ENCODE measurements at regions not wholly inside any gene's neighbourhood (a gene's known extent, or its start where the extent isn't known, plus 50 kb on each side); places are given as distances from the start of the nearest gene placed in this dataset.

DNA sequence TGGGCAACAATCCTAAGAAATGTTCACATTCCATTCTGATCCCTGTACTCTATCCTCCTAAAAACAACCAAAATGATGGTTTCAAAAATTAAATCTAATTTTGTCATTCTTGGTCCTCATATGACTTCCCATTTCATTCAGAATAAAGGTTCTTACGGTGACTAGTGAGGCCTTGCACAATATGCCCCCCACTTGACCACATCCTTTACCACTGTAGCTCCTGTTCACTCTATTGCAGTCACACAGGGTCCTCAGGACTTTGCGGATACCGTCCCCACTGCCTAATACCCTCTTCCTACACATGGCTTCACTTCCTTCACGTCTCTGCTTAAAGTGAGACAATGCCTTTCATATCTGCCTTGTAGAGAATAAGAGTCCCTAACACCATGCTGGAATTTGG is 1058.7 kb upstream of the KLHL29 start:
- Histone ChIP-seq H3K18ac (ENCODE audit: low read length) (no peak overlapping the region), H3K36me3 (ENCODE audit: control insufficient read depth, insufficient read depth, low read length) (no peaks in the 10 kb centered on the region), H3K27ac (ENCODE audit: low read depth, low read length) (no peak overlapping the region), H2BK15ac (replicated peaks; ENCODE audit: low read depth) (no peak overlapping the region), H3K4me1 (ENCODE audit: control insufficient read depth, low read depth, low read length) (no peaks in the 10 kb centered on the region), H4K8ac (ENCODE audit: low read depth, low read length) (no peak overlapping the region), H3K79me1 (ENCODE audit: low read length) (no peaks in the 10 kb centered on the region), H3K23ac (ENCODE audit: low read length) (no peak overlapping the region), H3K79me2 (ENCODE audit: control insufficient read depth, insufficient read depth, low read length) (no peaks in the 10 kb centered on the region), H2AK5ac (ENCODE audit: low read length) (no peak overlapping the region), H3K4ac (ENCODE audit: low read depth, low read length) (no peak overlapping the region), H4K5ac (ENCODE audit: low read length) (no peak overlapping the region), H3K56ac (ENCODE audit: low read length) (no peak overlapping the region), H3K27me3 (ENCODE audit: insufficient read depth, low read length, poor library complexity) (no peaks in the 10 kb centered on the region), H3K4me2 (ENCODE audit: low read length) (no peak overlapping the region), H3K4me3 (ENCODE audit: low read length) (no peak overlapping the region), H3K9ac (ENCODE audit: low read length) (no peak overlapping the region), H2BK120ac (ENCODE audit: low read depth, low read length) (no peak overlapping the region), H2BK5ac (ENCODE audit: low read length) (no peak overlapping the region)
- no CpG with 5 or more reads among the region's 4 CpGs for WGBS (ENCODE audit: extremely low coverage, insufficient coverage, low lambda C conversion rate)
- DNase-seq, result no peak

DNA sequence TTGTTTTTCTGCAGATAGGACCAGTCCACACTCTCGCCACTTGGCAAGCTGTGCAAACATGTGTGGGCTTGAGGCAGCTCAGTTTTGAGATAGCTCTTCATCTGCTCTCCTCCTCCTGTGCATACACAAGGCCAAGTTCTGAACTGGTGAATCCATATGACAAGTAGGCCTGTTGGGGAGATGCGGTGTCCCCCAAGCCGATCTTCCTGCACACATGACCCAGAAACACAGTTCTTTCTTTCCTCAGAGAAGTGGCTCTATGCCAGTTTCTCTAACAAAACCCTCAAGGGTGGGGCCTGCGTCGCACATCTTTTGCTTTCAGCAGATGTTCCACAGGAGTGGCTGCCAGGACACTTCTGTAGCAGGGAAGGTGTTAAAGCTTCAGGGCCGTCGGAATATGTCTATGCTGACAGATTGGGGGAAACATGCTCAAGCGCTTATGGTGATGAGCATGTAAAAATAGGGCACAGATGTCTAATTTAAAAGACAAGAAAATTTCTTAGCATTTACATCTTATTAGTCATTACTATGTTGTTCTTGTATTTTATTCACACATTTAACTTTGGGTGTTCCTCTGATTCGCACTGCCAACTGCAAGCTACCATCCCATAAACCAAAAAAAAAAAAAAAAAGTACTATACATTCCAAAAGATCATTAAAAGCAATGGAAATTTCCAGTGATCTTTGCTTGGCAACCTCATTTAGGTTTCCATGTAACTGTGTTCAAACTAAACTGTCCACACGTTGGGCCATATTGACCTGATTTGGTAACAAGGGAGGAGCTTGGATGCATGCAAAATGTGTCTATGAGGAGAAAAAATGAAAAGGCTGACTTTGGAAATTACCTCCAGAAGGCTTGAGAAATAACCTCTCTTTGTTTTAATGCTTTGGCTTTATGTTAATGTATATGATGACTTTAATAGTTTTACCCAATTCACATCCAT is 1055.5 kb upstream of the KLHL29 start:
- no peaks in the 10 kb centered on the region for H3K36me3 ChIP-seq (ENCODE audit: control insufficient read depth, insufficient read depth, low read length)
- no peak overlapping the region for H2BK5ac ChIP-seq (ENCODE audit: low read length)
- H3K56ac ChIP-seq (ENCODE audit: low read length), result no peak overlapping the region
- no peak overlapping the region for H3K4me3 ChIP-seq (ENCODE audit: low read length)
- no peak overlapping the region for H2AK5ac ChIP-seq (ENCODE audit: low read length)
- H3K18ac ChIP-seq (ENCODE audit: low read length), result no peak overlapping the region
- no peaks in the 10 kb centered on the region for H3K4me1 ChIP-seq (ENCODE audit: control insufficient read depth, low read depth, low read length)
- H3K27ac ChIP-seq (ENCODE audit: low read depth, low read length), result no peak overlapping the region
- H4K5ac ChIP-seq (ENCODE audit: low read length), result no peak overlapping the region
- no peak overlapping the region for H3K9ac ChIP-seq (ENCODE audit: low read length)
- H3K79me1 ChIP-seq (ENCODE audit: low read length), result no peaks in the 10 kb centered on the region
- no peak overlapping the region for H4K8ac ChIP-seq (ENCODE audit: low read depth, low read length)
- H2BK15ac ChIP-seq (replicated peaks; ENCODE audit: low read depth), result no peak overlapping the region
- DNase-seq, result no peak
- H2BK120ac ChIP-seq (ENCODE audit: low read depth, low read length), result no peak overlapping the region
- no CpG with 5 or more reads among the region's 10 CpGs for WGBS (ENCODE audit: extremely low coverage, insufficient coverage, low lambda C conversion rate)
- no peaks in the 10 kb centered on the region for H3K79me2 ChIP-seq (ENCODE audit: control insufficient read depth, insufficient read depth, low read length)
- no peaks in the 10 kb centered on the region for H3K27me3 ChIP-seq (ENCODE audit: insufficient read depth, low read length, poor library complexity)
- H3K4me2 ChIP-seq (ENCODE audit: low read length), result no peak overlapping the region
- no peak overlapping the region for H3K23ac ChIP-seq (ENCODE audit: low read length)
- H3K4ac ChIP-seq (ENCODE audit: low read depth, low read length), result no peak overlapping the region

DNA sequence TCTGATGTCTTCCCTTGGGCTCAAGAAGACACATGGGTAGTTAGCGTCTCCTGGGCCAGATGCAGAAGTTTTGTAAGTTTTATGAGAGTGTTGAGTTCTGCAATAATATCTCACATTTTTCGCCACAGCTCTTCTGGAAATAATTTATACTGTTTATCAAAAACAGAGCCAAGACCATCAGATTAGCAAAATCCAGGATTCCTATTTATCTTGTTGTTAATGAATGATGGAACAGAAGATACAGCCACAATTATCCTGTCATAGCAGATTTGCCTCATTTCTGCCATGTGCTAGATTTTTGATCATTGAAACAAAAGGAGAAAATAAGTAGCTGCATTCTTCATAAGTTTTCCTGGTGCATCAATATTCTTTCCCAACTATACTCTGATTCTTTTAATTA is 1048.6 kb upstream of the KLHL29 start:
- no peaks in the 10 kb centered on the region for H3K4me1 ChIP-seq (ENCODE audit: control insufficient read depth, low read depth, low read length)
- H3K56ac ChIP-seq (ENCODE audit: low read length), result no peak overlapping the region
- H3K4me3 ChIP-seq (ENCODE audit: low read length), result no peak overlapping the region
- no peak overlapping the region for H2BK15ac ChIP-seq (replicated peaks; ENCODE audit: low read depth)
- no peak overlapping the region for H2BK5ac ChIP-seq (ENCODE audit: low read length)
- H3K27me3 ChIP-seq (ENCODE audit: insufficient read depth, low read length, poor library complexity), result no peaks in the 10 kb centered on the region
- H3K79me1 ChIP-seq (ENCODE audit: low read length), result no peaks in the 10 kb centered on the region
- no peak overlapping the region for H3K4ac ChIP-seq (ENCODE audit: low read depth, low read length)
- no peak overlapping the region for H3K23ac ChIP-seq (ENCODE audit: low read length)
- H4K8ac ChIP-seq (ENCODE audit: low read depth, low read length), result no peak overlapping the region
- WGBS (ENCODE audit: extremely low coverage, insufficient coverage, low lambda C conversion rate), result no CpG with 5 or more reads among the region's 2 CpGs
- no peak overlapping the region for H3K18ac ChIP-seq (ENCODE audit: low read length)
- no peak overlapping the region for H2AK5ac ChIP-seq (ENCODE audit: low read length)
- no peak for DNase-seq
- H2BK120ac ChIP-seq (ENCODE audit: low read depth, low read length), result no peak overlapping the region
- no peak overlapping the region for H3K27ac ChIP-seq (ENCODE audit: low read depth, low read length)
- no peaks in the 10 kb centered on the region for H3K36me3 ChIP-seq (ENCODE audit: control insufficient read depth, insufficient read depth, low read length)
- no peak overlapping the region for H4K5ac ChIP-seq (ENCODE audit: low read length)
- H3K4me2 ChIP-seq (ENCODE audit: low read length), result no peak overlapping the region
- no peaks in the 10 kb centered on the region for H3K79me2 ChIP-seq (ENCODE audit: control insufficient read depth, insufficient read depth, low read length)
- no peak overlapping the region for H3K9ac ChIP-seq (ENCODE audit: low read length)

DNA sequence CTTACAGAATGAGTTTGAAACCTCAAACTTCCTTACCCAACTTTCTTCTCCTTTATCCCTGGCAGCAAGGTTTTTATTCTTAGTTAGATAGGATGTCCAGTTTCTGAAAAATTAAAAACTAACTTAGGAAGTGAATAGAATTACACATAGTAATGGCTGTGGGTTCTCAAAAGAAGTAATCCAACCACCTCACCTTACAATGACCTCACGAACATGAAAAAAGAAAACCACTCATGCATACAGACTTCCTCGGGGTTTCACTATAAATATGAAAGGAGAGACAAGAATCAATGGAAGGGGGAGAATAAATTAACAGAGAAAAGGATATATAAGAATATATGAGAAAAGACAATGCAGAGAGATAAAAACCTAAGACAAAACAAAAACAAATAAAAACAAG is 1044.3 kb upstream of the KLHL29 start:
- Histone ChIP-seq H3K27ac (ENCODE audit: low read depth, low read length) (no peak overlapping the region), H3K4me2 (ENCODE audit: low read length) (no peak overlapping the region), H2BK120ac (ENCODE audit: low read depth, low read length) (no peak overlapping the region), H2BK5ac (ENCODE audit: low read length) (no peak overlapping the region), H3K9ac (ENCODE audit: low read length) (no peak overlapping the region), H2BK15ac (replicated peaks; ENCODE audit: low read depth) (no peak overlapping the region), H3K27me3 (ENCODE audit: insufficient read depth, low read length, poor library complexity) (no peaks in the 10 kb centered on the region), H3K23ac (ENCODE audit: low read length) (no peak overlapping the region), H4K8ac (ENCODE audit: low read depth, low read length) (no peak overlapping the region), H3K4me1 (ENCODE audit: control insufficient read depth, low read depth, low read length) (no peaks in the 10 kb centered on the region), H3K56ac (ENCODE audit: low read length) (no peak overlapping the region), H3K4ac (ENCODE audit: low read depth, low read length) (no peak overlapping the region), H3K79me2 (ENCODE audit: control insufficient read depth, insufficient read depth, low read length) (no peaks in the 10 kb centered on the region), H2AK5ac (ENCODE audit: low read length) (no peak overlapping the region), H3K36me3 (ENCODE audit: control insufficient read depth, insufficient read depth, low read length) (no peaks in the 10 kb centered on the region), H3K79me1 (ENCODE audit: low read length) (no peaks in the 10 kb centered on the region), H3K4me3 (ENCODE audit: low read length) (no peak overlapping the region), H3K18ac (ENCODE audit: low read length) (no peak overlapping the region), H4K5ac (ENCODE audit: low read length) (no peak overlapping the region)
- no CpG with 5 or more reads among the region's 2 CpGs for WGBS (ENCODE audit: extremely low coverage, insufficient coverage, low lambda C conversion rate)
- no peak for DNase-seq

DNA sequence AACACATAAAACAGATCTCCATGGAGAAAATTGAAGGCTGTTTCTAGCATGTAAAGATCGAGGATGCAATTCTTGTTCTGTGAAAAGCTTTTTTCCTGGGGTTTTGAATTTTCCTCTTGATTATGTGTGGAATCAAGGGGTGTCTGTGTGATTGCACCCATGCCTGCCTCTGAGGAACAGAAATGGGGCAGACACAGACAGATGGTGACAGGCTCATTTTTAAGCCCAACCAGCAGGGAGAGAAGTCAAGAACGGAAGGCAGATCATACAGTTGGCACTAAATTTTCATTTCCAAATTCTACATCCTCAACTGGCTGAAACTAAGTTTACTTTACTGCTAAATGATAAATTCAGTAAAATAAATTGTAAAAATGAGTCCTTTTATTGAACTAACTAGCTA is 1037.7 kb upstream of the KLHL29 start:
- Histone ChIP-seq H3K79me2 (ENCODE audit: control insufficient read depth, insufficient read depth, low read length) (no peaks in the 10 kb centered on the region), H3K4ac (ENCODE audit: low read depth, low read length) (no peak overlapping the region), H3K9ac (ENCODE audit: low read length) (no peak overlapping the region), H4K5ac (ENCODE audit: low read length) (no peak overlapping the region), H3K4me2 (ENCODE audit: low read length) (no peak overlapping the region), H2BK15ac (replicated peaks; ENCODE audit: low read depth) (no peak overlapping the region), H3K18ac (ENCODE audit: low read length) (peak overlapping the region; percentile 30), H2AK5ac (ENCODE audit: low read length) (no peak overlapping the region), H3K56ac (ENCODE audit: low read length) (no peak overlapping the region), H3K79me1 (ENCODE audit: low read length) (no peaks in the 10 kb centered on the region), H3K4me3 (ENCODE audit: low read length) (no peak overlapping the region), H3K36me3 (ENCODE audit: control insufficient read depth, insufficient read depth, low read length) (no peaks in the 10 kb centered on the region), H3K23ac (ENCODE audit: low read length) (no peak overlapping the region), H3K27ac (ENCODE audit: low read depth, low read length) (no peak overlapping the region), H2BK120ac (ENCODE audit: low read depth, low read length) (no peak overlapping the region), H3K4me1 (ENCODE audit: control insufficient read depth, low read depth, low read length) (no peaks in the 10 kb centered on the region), H4K8ac (ENCODE audit: low read depth, low read length) (no peak overlapping the region), H2BK5ac (ENCODE audit: low read length) (no peak overlapping the region), H3K27me3 (ENCODE audit: insufficient read depth, low read length, poor library complexity) (no peaks in the 10 kb centered on the region)
- no peak for DNase-seq
- no CpG with 5 or more reads among the region's 2 CpGs for WGBS (ENCODE audit: extremely low coverage, insufficient coverage, low lambda C conversion rate)

DNA sequence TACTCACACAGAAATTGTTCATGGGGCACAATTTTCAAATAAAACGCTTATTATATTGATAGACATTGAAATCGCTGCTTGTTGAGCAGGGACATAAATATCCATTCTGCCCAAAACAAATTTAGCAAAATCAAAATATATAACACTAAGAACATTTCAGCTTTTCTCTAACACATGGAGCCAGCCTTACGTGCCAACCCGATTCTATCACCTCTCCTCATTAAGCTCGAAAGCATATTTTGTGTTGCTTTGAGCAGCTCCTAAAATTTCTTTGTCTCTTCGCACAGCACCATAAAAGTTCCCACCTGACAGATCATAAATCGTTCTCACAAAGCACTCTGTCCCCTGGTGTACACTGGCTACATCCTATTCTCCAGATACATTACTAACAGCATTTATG is 1034.4 kb upstream of the KLHL29 start:
- no peak overlapping the region for H3K4ac ChIP-seq (ENCODE audit: low read depth, low read length)
- no peak overlapping the region for H2BK5ac ChIP-seq (ENCODE audit: low read length)
- H3K9ac ChIP-seq (ENCODE audit: low read length), result no peak overlapping the region
- WGBS (ENCODE audit: extremely low coverage, insufficient coverage, low lambda C conversion rate), result no CpG with 5 or more reads among the region's 7 CpGs
- no peak overlapping the region for H2AK5ac ChIP-seq (ENCODE audit: low read length)
- H3K4me2 ChIP-seq (ENCODE audit: low read length), result no peak overlapping the region
- no peak overlapping the region for H3K27ac ChIP-seq (ENCODE audit: low read depth, low read length)
- H4K5ac ChIP-seq (ENCODE audit: low read length), result no peak overlapping the region
- H2BK15ac ChIP-seq (replicated peaks; ENCODE audit: low read depth), result no peak overlapping the region
- no peaks in the 10 kb centered on the region for H3K79me2 ChIP-seq (ENCODE audit: control insufficient read depth, insufficient read depth, low read length)
- H4K8ac ChIP-seq (ENCODE audit: low read depth, low read length), result no peak overlapping the region
- no peaks in the 10 kb centered on the region for H3K27me3 ChIP-seq (ENCODE audit: insufficient read depth, low read length, poor library complexity)
- no peak overlapping the region for H3K23ac ChIP-seq (ENCODE audit: low read length)
- no peak overlapping the region for H3K56ac ChIP-seq (ENCODE audit: low read length)
- DNase-seq, result no peak
- no peak overlapping the region for H3K4me3 ChIP-seq (ENCODE audit: low read length)
- H3K4me1 ChIP-seq (ENCODE audit: control insufficient read depth, low read depth, low read length), result peaks cover 1% of the 10 kb centered on the region
- no peak overlapping the region for H2BK120ac ChIP-seq (ENCODE audit: low read depth, low read length)
- no peaks in the 10 kb centered on the region for H3K36me3 ChIP-seq (ENCODE audit: control insufficient read depth, insufficient read depth, low read length)
- no peak overlapping the region for H3K18ac ChIP-seq (ENCODE audit: low read length)
- H3K79me1 ChIP-seq (ENCODE audit: low read length), result no peaks in the 10 kb centered on the region
